ENCODE measurements at regions not wholly inside any gene's neighbourhood (a gene's known extent, or its start where the extent isn't known, plus 50 kb on each side); places are given as distances from the start of the nearest gene placed in this dataset.

GRCh38 chr3:152043620-152044019 is 170.2 kb downstream of the SUCNR1 start:
- TF ChIP-seq CTCF (IDR thresholded peaks at IDR 0.05; ENCODE audit: low read depth, low read length, poor library complexity, severe bottlenecking) (no peak), EZH2phosphoT487 (IDR thresholded peaks at IDR 0.05; ENCODE audit: borderline replicate concordance, low read length) (no peak)
